ENCODE measurements at regions not wholly inside any gene's neighbourhood (a gene's known extent, or its start where the extent isn't known, plus 50 kb on each side); places are given as distances from the start of the nearest gene placed in this dataset.

DNA sequence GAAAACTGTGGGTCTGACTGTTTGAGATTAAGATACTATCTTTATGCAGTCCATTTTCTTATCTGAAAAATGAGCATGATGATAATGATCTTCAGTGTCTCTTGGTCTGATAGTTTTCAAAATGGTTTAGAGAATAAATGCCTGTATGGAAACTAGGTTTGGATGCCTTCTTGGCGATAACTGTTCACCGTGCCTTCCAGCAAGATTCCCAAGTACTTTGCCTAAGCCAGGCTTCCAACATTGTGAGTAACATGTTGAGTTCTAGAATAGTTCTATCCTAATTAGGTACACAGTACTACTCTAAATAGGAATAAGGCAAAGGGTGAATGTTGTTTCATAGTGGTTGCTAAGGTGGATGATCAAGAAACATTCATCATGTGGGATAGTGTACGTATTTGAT lies 940.2 kb downstream of the MCTP2 start:
- TF ChIP-seq ISL1 (CRISPR knock-in tag; IDR thresholded peaks at IDR 0.05) = no peak
- TF ChIP-seq, protein P1, sequence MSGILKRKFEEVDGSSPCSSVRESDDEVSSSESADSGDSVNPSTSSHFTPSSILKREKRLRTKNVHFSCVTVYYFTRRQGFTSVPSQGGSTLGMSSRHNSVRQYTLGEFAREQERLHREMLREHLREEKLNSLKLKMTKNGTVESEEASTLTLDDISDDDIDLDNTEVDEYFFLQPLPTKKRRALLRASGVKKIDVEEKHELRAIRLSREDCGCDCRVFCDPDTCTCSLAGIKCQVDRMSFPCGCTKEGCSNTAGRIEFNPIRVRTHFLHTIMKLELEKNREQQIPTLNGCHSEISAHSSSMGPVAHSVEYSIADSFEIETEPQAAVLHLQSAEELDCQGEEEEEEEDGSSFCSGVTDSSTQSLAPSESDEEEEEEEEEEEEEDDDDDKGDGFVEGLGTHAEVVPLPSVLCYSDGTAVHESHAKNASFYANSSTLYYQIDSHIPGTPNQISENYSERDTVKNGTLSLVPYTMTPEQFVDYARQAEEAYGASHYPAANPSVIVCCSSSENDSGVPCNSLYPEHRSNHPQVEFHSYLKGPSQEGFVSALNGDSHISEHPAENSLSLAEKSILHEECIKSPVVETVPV (CRISPR knock-in tag; IDR thresholded peaks at IDR 0.05) = no peak
- no peak for TF ChIP-seq ARNTL (CRISPR knock-in tag; IDR thresholded peaks at IDR 0.05; ENCODE audit: borderline replicate concordance, low read depth)
- no peak for TF ChIP-seq PPARA (CRISPR knock-in tag; IDR thresholded peaks at IDR 0.05; ENCODE audit: borderline replicate concordance)
- TF ChIP-seq, protein P2, sequence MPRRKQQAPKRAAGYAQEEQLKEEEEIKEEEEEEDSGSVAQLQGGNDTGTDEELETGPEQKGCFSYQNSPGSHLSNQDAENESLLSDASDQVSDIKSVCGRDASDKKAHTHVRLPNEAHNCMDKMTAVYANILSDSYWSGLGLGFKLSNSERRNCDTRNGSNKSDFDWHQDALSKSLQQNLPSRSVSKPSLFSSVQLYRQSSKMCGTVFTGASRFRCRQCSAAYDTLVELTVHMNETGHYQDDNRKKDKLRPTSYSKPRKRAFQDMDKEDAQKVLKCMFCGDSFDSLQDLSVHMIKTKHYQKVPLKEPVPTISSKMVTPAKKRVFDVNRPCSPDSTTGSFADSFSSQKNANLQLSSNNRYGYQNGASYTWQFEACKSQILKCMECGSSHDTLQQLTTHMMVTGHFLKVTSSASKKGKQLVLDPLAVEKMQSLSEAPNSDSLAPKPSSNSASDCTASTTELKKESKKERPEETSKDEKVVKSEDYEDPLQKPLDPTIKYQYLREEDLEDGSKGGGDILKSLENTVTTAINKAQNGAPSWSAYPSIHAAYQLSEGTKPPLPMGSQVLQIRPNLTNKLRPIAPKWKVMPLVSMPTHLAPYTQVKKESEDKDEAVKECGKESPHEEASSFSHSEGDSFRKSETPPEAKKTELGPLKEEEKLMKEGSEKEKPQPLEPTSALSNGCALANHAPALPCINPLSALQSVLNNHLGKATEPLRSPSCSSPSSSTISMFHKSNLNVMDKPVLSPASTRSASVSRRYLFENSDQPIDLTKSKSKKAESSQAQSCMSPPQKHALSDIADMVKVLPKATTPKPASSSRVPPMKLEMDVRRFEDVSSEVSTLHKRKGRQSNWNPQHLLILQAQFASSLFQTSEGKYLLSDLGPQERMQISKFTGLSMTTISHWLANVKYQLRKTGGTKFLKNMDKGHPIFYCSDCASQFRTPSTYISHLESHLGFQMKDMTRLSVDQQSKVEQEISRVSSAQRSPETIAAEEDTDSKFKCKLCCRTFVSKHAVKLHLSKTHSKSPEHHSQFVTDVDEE (CRISPR knock-in tag; IDR thresholded peaks at IDR 0.05) = no peak

Measured in SK-N-SH treated with all-trans-retinoic acid at 6 μM for 48 hours (cell line).